ENCODE measurements at regions not wholly inside any gene's neighbourhood (a gene's known extent, or its start where the extent isn't known, plus 50 kb on each side); places are given as distances from the start of the nearest gene placed in this dataset.

- no peak for DNase-seq (ENCODE audit: low read depth)
Measured at GRCh38 chr10:104505521-104506042, 135.5 kb upstream of the SORCS3 start.

DNA sequence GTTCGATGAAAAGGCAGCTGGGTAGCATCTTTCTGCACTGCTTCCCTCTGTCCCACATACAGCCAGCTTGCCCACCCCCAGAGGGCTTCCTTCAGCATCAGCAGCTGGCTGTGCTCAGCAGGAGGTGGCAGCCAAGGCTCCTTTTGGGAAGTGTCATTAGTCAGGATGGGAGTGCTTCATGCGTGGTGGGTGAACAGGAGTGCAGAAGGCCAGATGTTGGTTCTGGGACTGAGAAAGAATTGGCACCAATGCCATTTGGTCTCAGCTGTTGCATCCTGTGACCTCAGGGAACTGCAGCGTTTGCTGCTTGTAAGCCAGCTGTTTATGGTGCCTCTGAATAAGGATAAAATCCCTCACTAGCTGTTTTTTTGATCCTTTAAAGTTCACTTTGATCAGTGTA lies 131.1 kb upstream of the SORCS3 start:
- DNase-seq (ENCODE audit: low read depth) = no peak

DNA sequence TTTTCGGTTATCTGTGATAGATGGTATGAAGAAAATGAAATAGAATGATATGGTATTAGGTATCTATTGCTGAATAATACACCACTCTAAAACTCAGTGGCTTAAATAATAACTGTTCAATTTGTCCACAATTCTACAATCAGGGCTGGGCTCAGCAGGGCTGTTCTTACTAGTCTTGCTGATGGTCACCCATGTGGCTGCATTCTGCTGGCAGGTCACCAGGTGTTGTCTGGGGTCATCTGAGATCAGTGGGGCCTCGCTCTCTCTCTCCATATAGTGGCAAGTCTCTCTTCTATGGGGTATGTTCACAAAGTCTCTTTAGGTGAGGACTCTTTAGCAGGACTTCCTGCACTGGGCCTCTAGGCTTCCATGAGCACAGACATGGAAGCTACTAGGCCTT lies 130.4 kb upstream of the SORCS3 start:
- DNase-seq (ENCODE audit: low read depth) = no peak

- no peak for DNase-seq (ENCODE audit: low read depth)
Measured at GRCh38 chr10:104512800-104513199, 128.3 kb upstream of the SORCS3 start.

DNA sequence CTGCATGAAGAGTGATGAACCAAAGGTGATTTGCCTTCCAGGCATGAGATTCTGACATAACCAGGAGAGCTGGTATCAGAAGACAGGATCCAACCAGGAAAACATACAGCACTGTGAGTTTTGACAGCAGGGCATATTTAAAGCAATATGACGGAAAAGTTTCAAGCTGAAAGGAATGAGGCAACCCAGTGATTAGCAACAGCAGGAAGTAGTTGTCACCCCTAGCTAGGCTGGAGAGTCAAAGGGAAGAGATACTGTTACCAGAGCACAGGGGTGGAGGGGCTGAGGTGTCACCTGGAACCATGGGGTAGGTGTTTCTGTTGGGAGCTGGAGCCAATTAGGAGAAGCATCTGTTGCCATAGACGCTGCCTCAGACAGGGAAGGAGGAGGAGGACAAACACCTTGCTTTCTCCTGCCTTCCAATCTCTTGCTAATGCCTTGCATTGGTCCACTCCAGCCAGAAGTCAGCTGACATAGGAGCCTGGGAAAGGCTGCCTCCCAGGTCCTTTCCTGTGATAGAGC lies 125.4 kb upstream of the SORCS3 start:
- DNase-seq (ENCODE audit: low read depth) = no peak

DNA sequence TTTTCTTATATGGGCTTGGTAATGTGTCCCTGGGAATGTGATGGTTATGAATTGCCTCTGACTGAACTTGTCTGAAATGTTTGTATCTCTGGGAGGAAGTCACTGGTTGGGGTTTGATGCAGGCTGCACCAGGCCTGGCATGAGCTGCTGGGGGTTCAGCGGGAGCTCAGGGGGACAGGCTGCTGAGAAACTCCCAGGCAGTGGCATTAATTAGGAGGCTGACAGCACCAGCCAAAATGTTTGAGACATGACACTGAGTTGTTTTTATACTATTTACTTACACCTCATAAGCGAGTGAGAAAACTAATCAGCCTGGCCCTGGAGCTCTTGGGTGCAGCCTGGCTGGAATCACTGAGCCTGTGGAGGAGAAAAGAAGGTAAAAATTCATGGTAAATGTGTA lies 124.1 kb upstream of the SORCS3 start:
- DNase-seq (ENCODE audit: low read depth) = no peak

DNA sequence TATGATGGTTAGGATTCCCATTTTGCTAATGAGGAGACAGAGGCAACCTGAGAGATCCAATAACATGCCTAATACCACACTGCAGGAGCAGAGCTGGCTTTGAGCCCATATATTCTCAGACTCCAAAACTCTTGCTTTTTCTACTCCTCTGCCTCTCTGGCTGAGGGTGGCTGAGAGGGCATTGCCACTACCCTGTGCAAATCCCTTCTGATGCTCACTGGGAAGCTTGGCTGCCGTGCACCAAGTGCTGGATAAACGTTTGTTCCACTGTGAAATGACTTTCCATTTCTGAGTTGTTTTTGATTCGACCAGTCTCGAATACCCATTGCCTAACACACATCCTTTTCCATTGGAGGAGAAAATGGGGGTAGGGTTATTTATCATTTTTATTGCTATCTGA lies 123.1 kb upstream of the SORCS3 start:
- DNase-seq (ENCODE audit: low read depth) = no peak

DNA sequence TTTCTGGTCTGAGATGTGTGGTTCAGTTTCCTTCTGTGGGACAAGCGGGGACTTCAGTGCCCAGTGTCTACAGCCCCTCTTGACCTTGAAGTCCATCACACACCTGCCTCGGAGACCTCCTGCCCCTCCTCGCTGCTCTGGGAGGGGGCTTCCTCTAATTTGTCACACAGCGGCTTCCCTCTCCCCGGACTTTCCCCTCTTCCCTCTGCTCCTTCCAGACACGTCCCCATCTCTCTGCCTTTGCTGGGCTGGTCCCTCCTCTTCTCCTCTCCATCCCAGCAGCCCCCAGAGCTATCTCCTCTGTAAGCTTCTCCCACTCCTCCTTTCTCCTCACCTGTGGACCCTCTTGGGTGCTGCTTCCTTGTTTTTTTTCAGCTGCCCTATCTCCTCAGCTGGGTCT lies 122.2 kb upstream of the SORCS3 start:
- DNase-seq (ENCODE audit: low read depth) = no peak

GRCh38 chr10:104520653-104521052 lies 120.4 kb upstream of the SORCS3 start:
- DNase-seq (ENCODE audit: low read depth) = no peak

GRCh38 chr10:104521901-104522694 lies 119.0 kb upstream of the SORCS3 start:
- DNase-seq (ENCODE audit: low read depth) = no peak

DNA sequence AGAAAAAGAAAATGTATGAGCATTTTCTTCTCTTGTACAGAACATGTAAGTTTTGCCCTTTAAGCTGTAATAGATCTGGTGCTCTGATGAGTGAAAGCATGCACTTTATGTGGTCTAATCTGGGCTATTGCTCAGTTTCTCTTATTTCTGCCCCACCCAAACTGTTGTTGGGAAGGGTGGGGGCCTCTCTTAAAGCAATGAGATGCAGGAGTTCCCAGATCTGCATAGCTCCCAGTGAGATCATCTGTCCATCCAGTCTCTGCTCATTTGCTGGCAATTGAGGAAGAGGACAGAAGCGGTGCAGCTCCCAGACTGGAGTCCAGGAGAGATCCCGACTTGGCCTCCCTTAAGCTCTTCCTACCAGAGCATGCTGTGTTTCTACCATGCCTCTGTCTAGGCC lies 114.9 kb upstream of the SORCS3 start:
- DNase-seq (ENCODE audit: low read depth) = no peak

DNA sequence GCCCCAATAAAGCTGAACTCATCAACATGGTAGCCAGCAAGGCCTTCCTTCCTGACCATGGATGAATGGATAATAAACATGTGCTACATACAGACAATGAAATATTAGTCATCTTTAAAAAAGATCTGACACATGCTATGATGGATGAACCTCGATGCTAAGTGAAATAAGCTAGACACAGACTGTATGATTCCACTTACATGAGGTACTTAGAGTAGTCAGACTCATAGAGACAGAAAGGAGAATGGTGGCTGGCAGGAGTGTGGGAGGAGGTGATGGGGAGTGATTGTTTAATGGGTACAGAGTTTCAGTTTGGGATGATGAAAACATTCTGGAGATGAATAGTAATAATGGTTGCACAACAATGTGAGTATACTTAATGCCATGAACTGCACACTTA lies 114.1 kb upstream of the SORCS3 start:
- no peak for DNase-seq (ENCODE audit: low read depth)

DNA sequence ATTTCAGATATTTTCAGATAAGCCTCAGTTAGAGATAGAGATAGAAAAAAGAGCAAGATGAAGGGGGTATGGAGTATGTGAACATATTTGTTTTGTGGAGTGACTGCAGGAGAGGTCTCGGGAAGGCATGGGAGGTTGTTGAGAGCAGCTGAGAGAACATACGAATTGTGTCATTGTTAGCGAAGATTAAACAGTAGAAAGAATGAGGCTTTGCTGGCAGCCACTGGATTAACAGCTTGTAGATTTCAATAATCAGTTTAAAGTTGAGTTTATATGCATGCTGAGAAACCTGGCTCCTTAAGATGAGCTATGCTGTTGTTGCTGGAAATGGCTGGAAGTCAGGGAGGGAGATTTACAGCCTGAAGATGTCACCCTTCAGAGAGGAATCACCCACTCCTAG lies 100.9 kb upstream of the SORCS3 start:
- DNase-seq (ENCODE audit: low read depth) = no peak

GRCh38 chr10:104541820-104542219 lies 99.3 kb upstream of the SORCS3 start:
- DNase-seq (ENCODE audit: low read depth) = no peak

DNA sequence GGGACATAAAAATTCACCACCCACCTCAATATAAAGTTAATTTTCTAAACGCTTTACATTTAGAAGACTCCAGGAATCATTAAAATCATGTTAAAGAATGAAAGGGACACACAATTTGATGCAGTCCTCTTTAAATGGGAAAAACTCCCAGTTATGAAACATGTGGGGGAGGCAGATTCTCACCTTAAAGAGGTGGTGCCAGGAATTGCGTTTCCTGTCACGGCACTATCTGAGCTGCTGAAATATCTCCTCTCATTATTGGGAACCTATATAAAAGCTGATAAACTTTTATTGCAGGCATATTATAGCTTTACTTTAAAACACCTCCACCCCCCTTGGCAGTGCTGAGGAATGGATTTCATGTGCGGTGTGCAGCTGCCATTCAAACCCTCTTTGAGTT lies 94.8 kb upstream of the SORCS3 start:
- no peak for DNase-seq (ENCODE audit: low read depth)

GRCh38 chr10:104546756-104547155 lies 94.3 kb upstream of the SORCS3 start:
- no peak for DNase-seq (ENCODE audit: low read depth)

- DNase-seq (ENCODE audit: low read depth) = no peak
Measured at GRCh38 chr10:104548090-104548489, 93.0 kb upstream of the SORCS3 start.

DNA sequence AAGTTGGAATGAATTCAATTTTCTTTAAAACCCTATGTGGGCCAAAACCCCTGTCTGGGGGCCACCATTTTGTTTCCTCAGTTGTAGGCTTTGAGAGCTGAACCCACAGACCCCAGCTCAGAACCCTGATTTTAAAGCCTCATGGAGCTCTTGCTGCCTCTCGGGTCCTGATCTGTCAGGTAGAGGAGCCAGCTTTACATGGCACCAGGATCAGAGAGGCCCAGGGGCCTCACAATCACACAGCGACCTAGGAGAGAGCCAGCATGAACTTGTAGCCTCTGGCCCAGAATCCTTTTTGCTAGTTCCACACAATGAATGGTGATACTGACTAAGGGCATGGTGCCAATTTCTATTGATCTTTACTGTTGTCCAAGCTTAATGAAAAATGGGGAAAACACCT lies 84.3 kb upstream of the SORCS3 start:
- DNase-seq (ENCODE audit: low read depth) = no peak

DNA sequence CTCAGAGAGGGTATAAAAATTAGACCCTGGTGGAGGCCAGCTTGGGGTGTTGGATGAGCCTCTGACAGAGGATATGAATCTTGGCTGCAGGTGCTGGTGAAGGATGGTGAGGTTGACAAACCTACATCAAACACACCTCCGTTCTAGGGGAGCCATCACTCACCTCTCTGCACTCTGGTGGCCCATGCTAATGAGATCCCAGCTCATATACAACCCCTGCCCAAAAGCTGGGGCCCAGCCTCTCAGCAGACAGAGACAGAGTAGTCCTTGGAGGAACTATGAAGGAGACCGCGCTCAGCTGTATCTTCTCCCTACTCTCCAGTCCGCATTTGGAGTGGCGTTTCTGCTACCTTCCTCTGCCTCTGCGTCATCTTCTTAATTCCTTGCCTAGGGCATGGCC lies 83.1 kb upstream of the SORCS3 start:
- no peak for DNase-seq (ENCODE audit: low read depth)

DNA sequence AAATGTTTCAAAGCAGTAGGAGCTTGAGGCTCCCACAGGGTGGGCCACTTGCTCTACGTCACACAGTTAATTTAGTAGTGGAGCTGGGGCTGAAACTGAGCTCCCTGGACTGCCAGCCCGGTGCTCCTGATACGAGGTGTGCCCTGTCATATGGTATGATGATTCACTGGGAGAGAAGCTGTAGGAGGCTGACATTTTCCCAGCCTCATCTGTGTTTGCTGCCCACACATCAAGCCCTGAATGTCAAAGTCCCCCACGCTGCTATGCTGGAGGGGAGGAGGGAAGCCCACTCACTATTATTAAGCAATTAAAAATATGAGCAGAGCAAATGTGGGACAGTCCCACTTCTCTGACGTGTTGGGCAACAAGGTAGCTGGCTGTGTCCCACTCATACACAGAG lies 81.2 kb upstream of the SORCS3 start:
- DNase-seq (ENCODE audit: low read depth) = no peak

DNA sequence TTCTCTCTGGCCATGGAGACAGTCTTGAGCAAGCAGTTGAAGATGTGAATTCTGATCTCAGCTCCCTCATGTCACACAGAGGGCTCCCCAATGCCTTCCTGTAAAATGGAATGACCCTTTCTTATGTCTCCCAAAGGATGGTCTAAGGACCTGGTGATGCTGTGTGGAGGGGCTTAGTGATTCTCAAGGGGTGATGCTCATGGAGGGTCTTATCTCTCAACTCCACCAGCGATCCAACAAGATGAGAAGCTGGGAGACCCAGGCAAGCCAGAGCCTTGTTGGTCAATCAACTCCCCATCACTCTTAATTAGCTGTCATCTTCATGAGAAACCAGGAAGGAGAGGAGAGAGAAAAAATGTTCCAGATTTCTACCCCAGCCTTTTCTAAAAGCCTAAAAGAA lies 78.0 kb upstream of the SORCS3 start:
- DNase-seq (ENCODE audit: low read depth) = no peak

GRCh38 chr10:104563548-104563947 lies 77.5 kb upstream of the SORCS3 start:
- no peak for DNase-seq (ENCODE audit: low read depth)

- no peak for DNase-seq (ENCODE audit: low read depth)
Measured at GRCh38 chr10:104574427-104574826, 66.7 kb upstream of the SORCS3 start.

DNA sequence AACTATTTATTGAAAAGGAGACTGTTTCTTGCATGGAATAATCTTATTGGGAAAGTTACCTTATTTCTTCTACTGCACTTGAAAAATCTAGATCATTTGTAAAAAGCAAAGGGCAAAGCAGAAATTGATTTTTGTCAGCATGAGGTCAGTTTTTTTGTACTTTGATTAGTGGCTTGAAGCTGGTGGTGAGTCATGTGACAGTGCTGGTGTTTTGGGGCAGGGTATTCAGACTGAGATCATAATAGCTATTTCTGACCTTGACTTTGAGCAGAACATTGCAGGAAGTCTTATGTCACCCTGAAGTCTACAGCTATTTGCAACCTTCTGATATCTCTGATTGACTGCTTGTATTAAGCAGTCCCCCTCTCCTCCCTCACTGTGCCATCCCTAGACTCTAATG lies 66.3 kb upstream of the SORCS3 start:
- no peak for DNase-seq (ENCODE audit: low read depth)

All from stimulated activated CD8-positive, alpha-beta memory T cell treated with anti-CD3 and anti-CD28 coated beads, Interleukin-15, amount 100 ng/mL, for 1 hour (primary cell).